ENCODE measurements at regions not wholly inside any gene's neighbourhood (a gene's known extent, or its start where the extent isn't known, plus 50 kb on each side); places are given as distances from the start of the nearest gene placed in this dataset.
"Not testable (repeated sequence)": the region's sequence is repeated elsewhere in the genome, so short reads cannot be mapped to it uniquely, and the experiment has no call there.

DNA sequence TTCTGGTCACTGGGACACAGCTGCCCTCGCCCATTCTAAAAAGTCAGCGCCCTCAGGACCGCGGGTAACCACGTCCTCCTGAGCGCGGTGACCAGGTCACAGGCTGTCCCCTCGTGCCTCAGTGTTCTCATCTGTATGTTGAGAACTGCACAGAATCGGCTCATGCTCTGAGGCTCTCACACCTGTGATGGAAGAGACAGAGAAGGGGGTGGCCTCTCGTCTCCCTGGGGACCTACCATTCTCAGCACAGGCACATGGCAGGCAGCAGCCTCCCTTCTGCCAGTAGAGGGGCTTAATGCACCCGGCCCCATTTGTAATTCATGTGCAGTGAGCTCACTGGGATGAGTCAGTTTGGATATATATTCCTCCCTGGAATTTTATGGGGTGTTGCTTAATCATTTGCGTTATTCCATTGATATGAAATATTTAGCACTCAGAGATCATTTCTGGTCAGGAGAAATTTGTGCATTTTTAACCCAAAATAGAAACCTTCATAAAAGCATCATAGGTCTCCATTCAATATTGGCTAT, 51.9 kb upstream of the ROPN1B start:
- not testable (repeated sequence) for TF ChIP-seq REST (IDR thresholded peaks at IDR 0.05; ENCODE audit: insufficient replicate concordance, low read depth); CTCF (IDR thresholded peaks at IDR 0.05; ENCODE audit: insufficient read depth, low read length); GABPA (IDR thresholded peaks at IDR 0.05; ENCODE audit: low read depth); POLR2AphosphoS5 (IDR thresholded peaks at IDR 0.05; ENCODE audit: low read depth)
